ENCODE measurements at regions not wholly inside any gene's neighbourhood (a gene's known extent, or its start where the extent isn't known, plus 50 kb on each side); places are given as distances from the start of the nearest gene placed in this dataset.
"Not testable (repeated sequence)": the region's sequence is repeated elsewhere in the genome, so short reads cannot be mapped to it uniquely, and the experiment has no call there.

- intact Hi-C loops (cut with DNase I) = no loop called here
- ATAC-seq = no peak
- Histone ChIP-seq H3K27ac (no peak overlapping the region), H3K36me3 (no peaks in the 10 kb centered on the region), H3K4me3 (no peak overlapping the region), H3K4me1 (no peaks in the 10 kb centered on the region), H3K27me3 (ENCODE audit: low read depth) (no peaks in the 10 kb centered on the region), H3K9me3 (peaks cover 6% of the 10 kb centered on the region)
- DNase-seq = no peak
- no peak for TF ChIP-seq CTCF (IDR thresholded peaks at IDR 0.05)
Measured at GRCh38 chr5:68862560-68862959, 231.3 kb upstream of the SLC30A5 start.

GRCh38 chr5:68865192-68865591 is 228.6 kb upstream of the SLC30A5 start:
- DNase-seq; ATAC-seq; H3K4me1 ChIP-seq; H3K4me3 ChIP-seq; H3K27me3 ChIP-seq (ENCODE audit: low read depth); H3K36me3 ChIP-seq; H3K9me3 ChIP-seq; H3K27ac ChIP-seq; intact Hi-C loops (cut with DNase I): not testable (repeated sequence)

GRCh38 chr5:68872088-68872839 is 221.6 kb upstream of the SLC30A5 start:
- no peak for TF ChIP-seq CTCF (IDR thresholded peaks at IDR 0.05)
- H3K27ac ChIP-seq = no peak overlapping the region
- intact Hi-C loops (cut with DNase I) = no loop called here
- DNase-seq = no peak
- H3K4me1 ChIP-seq = no peaks in the 10 kb centered on the region
- no peaks in the 10 kb centered on the region for H3K36me3 ChIP-seq
- no peak for ATAC-seq
- no peaks in the 10 kb centered on the region for H3K27me3 ChIP-seq (ENCODE audit: low read depth)
- H3K9me3 ChIP-seq = no peaks in the 10 kb centered on the region
- no peak overlapping the region for H3K4me3 ChIP-seq

GRCh38 chr5:68873198-68873597 is 220.6 kb upstream of the SLC30A5 start:
- TF ChIP-seq CTCF (IDR thresholded peaks at IDR 0.05) = no peak
- Histone ChIP-seq H3K4me1 (no peaks in the 10 kb centered on the region), H3K36me3 (no peaks in the 10 kb centered on the region), H3K4me3 (no peak overlapping the region), H3K27me3 (ENCODE audit: low read depth) (no peaks in the 10 kb centered on the region), H3K27ac (no peak overlapping the region), H3K9me3 (no peaks in the 10 kb centered on the region)
- ATAC-seq (no peak), DNase-seq (no peak)
- intact Hi-C loops (cut with DNase I) = no loop called here

GRCh38 chr5:68875351-68875750 is 218.5 kb upstream of the SLC30A5 start:
- H3K4me1 ChIP-seq = no peaks in the 10 kb centered on the region
- ATAC-seq = no peak
- no peak for TF ChIP-seq CTCF (IDR thresholded peaks at IDR 0.05)
- no peak overlapping the region for H3K4me3 ChIP-seq
- H3K9me3 ChIP-seq = no peaks in the 10 kb centered on the region
- H3K36me3 ChIP-seq = no peaks in the 10 kb centered on the region
- DNase-seq = no peak
- intact Hi-C loops (cut with DNase I) = no loop called here
- no peaks in the 10 kb centered on the region for H3K27me3 ChIP-seq (ENCODE audit: low read depth)
- no peak overlapping the region for H3K27ac ChIP-seq

GRCh38 chr5:68883436-68883835 is 210.4 kb upstream of the SLC30A5 start:
- Histone ChIP-seq H3K4me3 (no peak overlapping the region), H3K9me3 (no peaks in the 10 kb centered on the region), H3K36me3 (no peaks in the 10 kb centered on the region), H3K27me3 (ENCODE audit: low read depth) (no peaks in the 10 kb centered on the region), H3K27ac (no peak overlapping the region), H3K4me1 (no peaks in the 10 kb centered on the region)
- ATAC-seq (no peak), DNase-seq (no peak)
- TF ChIP-seq CTCF (IDR thresholded peaks at IDR 0.05) = no peak
- intact Hi-C loops (cut with DNase I) = no loop called here

Measured in lower lobe of right lung (tissue), 2 donors.